H1 (cell line): ENCODE measurements at regions not wholly inside any gene's neighbourhood (a gene's known extent, or its start where the extent isn't known, plus 50 kb on each side); places are given as distances from the start of the nearest gene placed in this dataset.

Source experiments
- CEBPB ChIP-seq: IDR thresholded peaks from 2 replicates; pipeline ENCODE4 v1.6.1; 2012; ENCODE audit warnings: low read depth, low read length
- EZH2 ChIP-seq: fragments of 200-600 bp; sonication (generic); IDR thresholded peaks from 2 replicates; pipeline ENCODE4 v1.7.1; 2012; ENCODE audit warnings: low read depth, mild to moderate bottlenecking, moderate library complexity, low read length, inconsistent platforms; ENCODE audit not compliant: severe bottlenecking
- JUN ChIP-seq: IDR thresholded peaks from 2 replicates; pipeline ENCODE4 v1.6.1; 2011; ENCODE audit warnings: low read depth, mild to moderate bottlenecking, improper control_type of control experiment, low read length
- POU5F1 ChIP-seq: IDR thresholded peaks from 2 replicates; pipeline ENCODE4 v1.6.1; 2011; ENCODE audit warnings: low read depth, mild to moderate bottlenecking, low read length, moderate library complexity
- RFX5 ChIP-seq: IDR thresholded peaks from 2 replicates; pipeline ENCODE4 v1.6.1; 2011; ENCODE audit warnings: low read depth, low read length, improper control_type of control experiment, borderline replicate concordance
- TAF1 ChIP-seq: IDR thresholded peaks from 2 replicates; pipeline ENCODE4 v1.6.1; 2011; ENCODE audit warnings: mild to moderate bottlenecking, low read depth, low read length
- TF ChIP-seq, protein P1 (sequence below), 3 experiments: IDR thresholded peaks; 1 replicate in 2 of 3; 2 replicates in 1 of 3; pipeline versions ENCODE4 v1.5.1 to v1.6.1; 2011; ENCODE audit warnings: low read length in 3 of 3, mild to moderate bottlenecking in 3 of 3, inconsistent platforms in 2 of 3, low read depth in 1 of 3, moderate library complexity in 1 of 3; ENCODE audit not compliant: insufficient read depth in 1 of 3; ENCODE audit errors: control extremely low read depth in 1 of 3

DNA sequence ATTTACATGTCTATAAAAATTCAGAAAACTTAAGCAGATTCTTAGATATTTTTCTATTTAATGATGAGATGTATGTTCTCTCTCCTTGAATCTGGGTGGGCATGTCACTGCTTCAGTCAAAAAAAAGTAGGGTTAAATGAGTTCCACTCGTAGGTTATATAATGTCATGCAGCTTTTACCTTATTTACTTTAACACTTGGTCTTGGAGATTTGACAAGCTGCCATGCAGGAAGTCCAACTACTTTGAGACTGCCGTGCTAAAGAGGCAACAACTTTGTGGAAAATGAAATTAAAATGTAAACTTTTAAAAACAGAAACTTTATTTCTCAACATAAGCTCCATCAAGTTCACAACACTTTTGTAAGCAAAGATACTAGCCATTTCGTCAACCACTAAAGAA is 1336.0 kb upstream of the CDH8 start:
- no peak for TF ChIP-seq EZH2
- TF ChIP-seq, protein P1, sequence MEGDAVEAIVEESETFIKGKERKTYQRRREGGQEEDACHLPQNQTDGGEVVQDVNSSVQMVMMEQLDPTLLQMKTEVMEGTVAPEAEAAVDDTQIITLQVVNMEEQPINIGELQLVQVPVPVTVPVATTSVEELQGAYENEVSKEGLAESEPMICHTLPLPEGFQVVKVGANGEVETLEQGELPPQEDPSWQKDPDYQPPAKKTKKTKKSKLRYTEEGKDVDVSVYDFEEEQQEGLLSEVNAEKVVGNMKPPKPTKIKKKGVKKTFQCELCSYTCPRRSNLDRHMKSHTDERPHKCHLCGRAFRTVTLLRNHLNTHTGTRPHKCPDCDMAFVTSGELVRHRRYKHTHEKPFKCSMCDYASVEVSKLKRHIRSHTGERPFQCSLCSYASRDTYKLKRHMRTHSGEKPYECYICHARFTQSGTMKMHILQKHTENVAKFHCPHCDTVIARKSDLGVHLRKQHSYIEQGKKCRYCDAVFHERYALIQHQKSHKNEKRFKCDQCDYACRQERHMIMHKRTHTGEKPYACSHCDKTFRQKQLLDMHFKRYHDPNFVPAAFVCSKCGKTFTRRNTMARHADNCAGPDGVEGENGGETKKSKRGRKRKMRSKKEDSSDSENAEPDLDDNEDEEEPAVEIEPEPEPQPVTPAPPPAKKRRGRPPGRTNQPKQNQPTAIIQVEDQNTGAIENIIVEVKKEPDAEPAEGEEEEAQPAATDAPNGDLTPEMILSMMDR (IDR thresholded peaks at IDR 0.05; ENCODE audit: control extremely low read depth in 1 of 3, insufficient read depth in 1 of 3, low read depth in 1 of 3, low read length in 3 of 3) = no peak
- TF ChIP-seq JUN = no peak
- no peak for TF ChIP-seq RFX5
- no peak for TF ChIP-seq TAF1
- TF ChIP-seq POU5F1 = no peak
- no peak for TF ChIP-seq CEBPB
